HG03457 (cell line): ENCODE measurements at regions not wholly inside any gene's neighbourhood (a gene's known extent, or its start where the extent isn't known, plus 50 kb on each side); places are given as distances from the start of the nearest gene placed in this dataset.
A peak's percentile ranks its signal among the peaks of the same experiment; 100 is the strongest.

Experiments
- ATAC-seq: cut with Tn5 transposase; IDR thresholded peaks from one replicate; pipeline ENCODE4 v1.9.1; 2021; ENCODE audit warnings: moderate number of reproducible peaks; ENCODE audit not compliant: unreplicated experiment

- ATAC-seq = no peak
These were observed 262.0 kb upstream of the G2E3 start for GRCh38 chr14:30296931-30297405.

- no peak for ATAC-seq
These were observed 260.8 kb upstream of the G2E3 start for GRCh38 chr14:30297876-30298795.

- no peak for ATAC-seq
These were observed 259.0 kb upstream of the G2E3 start for GRCh38 chr14:30299915-30300314.

- ATAC-seq = no peak
These were observed 255.6 kb upstream of the G2E3 start for GRCh38 chr14:30303350-30303749.

- no peak for ATAC-seq
These were observed 253.6 kb upstream of the G2E3 start for GRCh38 chr14:30305346-30305745.

- no peak for ATAC-seq
These were observed 249.6 kb upstream of the G2E3 start for GRCh38 chr14:30309405-30309804.

- ATAC-seq = no peak
These were observed 246.7 kb upstream of the G2E3 start for GRCh38 chr14:30312214-30312613.

- no peak for ATAC-seq
These were observed 241.2 kb upstream of the G2E3 start for GRCh38 chr14:30317729-30318128.

- ATAC-seq = no peak
These were observed 236.1 kb upstream of the G2E3 start for GRCh38 chr14:30322819-30323218.

- ATAC-seq = no peak
These were observed 228.9 kb upstream of the G2E3 start for GRCh38 chr14:30330033-30330432.

- no peak for ATAC-seq
These were observed 228.5 kb upstream of the G2E3 start for GRCh38 chr14:30330445-30330844.

- no peak for ATAC-seq
These were observed 227.9 kb upstream of the G2E3 start for GRCh38 chr14:30331030-30331429.

- ATAC-seq = no peak
These were observed 226.6 kb upstream of the G2E3 start for GRCh38 chr14:30332374-30332773.

- ATAC-seq = no peak
These were observed 225.0 kb upstream of the G2E3 start for GRCh38 chr14:30333934-30334333.

GRCh38 chr14:30337456-30337855 is 221.5 kb upstream of the G2E3 start:
- ATAC-seq = no peak

- no peak for ATAC-seq
These were observed 219.6 kb upstream of the G2E3 start for GRCh38 chr14:30339311-30339901.

- no peak for ATAC-seq
These were observed 218.5 kb upstream of the G2E3 start for GRCh38 chr14:30340495-30340894.

GRCh38 chr14:30345511-30345910 is 213.4 kb upstream of the G2E3 start:
- ATAC-seq = no peak

GRCh38 chr14:30348445-30348844 is 210.5 kb upstream of the G2E3 start:
- no peak for ATAC-seq

GRCh38 chr14:30349520-30349919 is 209.4 kb upstream of the G2E3 start:
- ATAC-seq = no peak

GRCh38 chr14:30354439-30354838 is 204.5 kb upstream of the G2E3 start:
- no peak for ATAC-seq

GRCh38 chr14:30355431-30355913 is 203.5 kb upstream of the G2E3 start:
- ATAC-seq = peak; percentile 54
